NT2/D1 (cell line): ENCODE measurements at regions not wholly inside any gene's neighbourhood (a gene's known extent, or its start where the extent isn't known, plus 50 kb on each side); places are given as distances from the start of the nearest gene placed in this dataset.

Experiments used
- SUZ12 ChIP-seq: IDR thresholded peaks from 2 replicates; pipeline ENCODE4 v1.6.1; 2011; ENCODE audit not compliant: insufficient read length, insufficient read depth; ENCODE audit errors: extremely low read depth
- YY1 ChIP-seq: IDR thresholded peaks from 2 replicates; pipeline ENCODE4 v1.6.1; 2011; ENCODE audit not compliant: insufficient read length, insufficient read depth

GRCh38 chr5:113759505-113759904 is 246.0 kb downstream of the YTHDC2 start:
- TF ChIP-seq SUZ12 (no peak), YY1 (no peak)
